A549 (cell line): ENCODE measurements at regions not wholly inside any gene's neighbourhood (a gene's known extent, or its start where the extent isn't known, plus 50 kb on each side); places are given as distances from the start of the nearest gene placed in this dataset.
"Not testable (repeated sequence)": the region's sequence is repeated elsewhere in the genome, so short reads cannot be mapped to it uniquely, and the experiment has no call there.

Experiments used
- ATAC-seq, 2 experiments: fragments of 200-7000 bp in 1 of 2; fragments of >200 bp in 1 of 2; cut with Nextera tagmentation in 1 of 2; cut with Tn5 transposase in 1 of 2; 3 replicates each; pipeline versions ENCODE4 v1.8.0 to v1.9.1; 2018 to 2020; ENCODE audit warnings: mild to moderate bottlenecking in 1 of 2, moderate library complexity in 1 of 2
- CTCF ChIA-PET: fragments of 300-600 bp; sonication (Branson Sonifier 250); formaldehyde crosslinking; extraction: SDS; loops from one replicate; lab custom pipeline; 2021; ENCODE audit warnings: antibody characterized with exemption, inconsistent platforms; lab: Yijun Ruan, JAX
- POLR2A ChIA-PET: fragments of 350-600 bp; formaldehyde crosslinking; extraction: SDS; loops from one replicate; lab custom pipeline; 2021; ENCODE audit warnings: antibody characterized with exemption, inconsistent platforms; lab: Yijun Ruan, JAX
- DNase-seq, 2 experiments: peaks; one replicate each; pipeline versions ENCODE4 v3.0.0 to v3.0.0-alpha.2; 2011 to 2016; ENCODE audit warnings: low read depth in 1 of 2, low spot score in 1 of 2
- FAIRE-seq: peaks from 2 replicates; lab custom pipeline; 2011; peaks lifted over from hg19 to GRCh38; lab: Jason Lieb, UNC
- H3K27ac ChIP-seq, 2 experiments: fragments of >200 bp; sonication (Bioruptor Twin); formaldehyde crosslinking; 3 replicates each; pipeline ENCODE4 v1.5.1; 2016 to 2017
- H3K4me1 ChIP-seq: fragments of >200 bp; sonication (Bioruptor Twin); formaldehyde crosslinking; 3 replicates; pipeline ENCODE4 v1.6.1; 2016
- H3K4me2 ChIP-seq: fragments of >200 bp; sonication (Bioruptor Twin); formaldehyde crosslinking; 3 replicates; pipeline ENCODE4 v1.6.1; 2016
- H3K4me3 ChIP-seq: fragments of >200 bp; sonication (Bioruptor Twin); formaldehyde crosslinking; 3 replicates; pipeline ENCODE4 v1.5.1; 2016
- H3K9me3 ChIP-seq: fragments of >200 bp; sonication (Bioruptor Twin); formaldehyde crosslinking; 3 replicates; pipeline ENCODE4 v1.6.1; 2016
- CBX2 ChIP-seq: fragments of 200-600 bp; sonication (generic); IDR thresholded peaks from 2 replicates; pipeline ENCODE4 v1.6.1; 2016; ENCODE audit warnings: low read depth, mild to moderate bottlenecking, borderline replicate concordance
- CBX8 ChIP-seq: fragments of 200-600 bp; sonication (generic); IDR thresholded peaks from 2 replicates; pipeline ENCODE4 v1.6.1; 2016
- CHD4 ChIP-seq: fragments of 200-600 bp; sonication (generic); IDR thresholded peaks from 2 replicates; pipeline ENCODE4 v1.6.1; 2016; ENCODE audit warnings: antibody characterized with exemption, mild to moderate bottlenecking, borderline replicate concordance
- EHF ChIP-seq: fragments of 250-450 bp; sonication (Bioruptor Pico); IDR thresholded peaks from 2 replicates; pipeline ENCODE4 v1.5.0; 2020; ENCODE audit warnings: mild to moderate bottlenecking
- EHMT2 ChIP-seq: fragments of 200-600 bp; sonication (generic); IDR thresholded peaks from 2 replicates; pipeline ENCODE4 v1.6.1; 2016; ENCODE audit warnings: antibody characterized with exemption, low read depth, mild to moderate bottlenecking, moderate library complexity
- FOSL2 ChIP-seq, 2 experiments: fragments of 450-650 bp in 1 of 2; fragments of >200 bp in 1 of 2; sonication (Bioruptor Twin) in 1 of 2; formaldehyde crosslinking; IDR thresholded peaks; 2 replicates each; pipeline versions ENCODE4 v1.5.0 to v1.6.1; 2016 to 2020; ENCODE audit warnings: mild to moderate bottlenecking in 1 of 2, moderate library complexity in 1 of 2
- HDAC2 ChIP-seq: fragments of 200-600 bp; sonication (generic); IDR thresholded peaks from 2 replicates; pipeline ENCODE4 v1.6.1; 2016
- HOXB13 ChIP-seq: fragments of 250-450 bp; sonication (Bioruptor Pico); IDR thresholded peaks from 2 replicates; pipeline ENCODE4 v1.5.0; 2020; ENCODE audit warnings: low read depth, mild to moderate bottlenecking, moderate library complexity
- KDM5A ChIP-seq: fragments of 200-600 bp; sonication (generic); IDR thresholded peaks from 2 replicates; pipeline ENCODE4 v1.6.1; 2016; ENCODE audit warnings: antibody characterized with exemption, mild to moderate bottlenecking
- MAFK ChIP-seq: fragments of 450-650 bp; IDR thresholded peaks from 2 replicates; pipeline ENCODE4 v1.6.1; 2014; ENCODE audit not compliant: partially characterized antibody
- MYC ChIP-seq: IDR thresholded peaks from 2 replicates; pipeline ENCODE4 v1.6.1; 2012; ENCODE audit warnings: mild to moderate bottlenecking, inconsistent platforms, low read length, improper control_type of control experiment, borderline replicate concordance
- PHF8 ChIP-seq: fragments of 200-600 bp; sonication (generic); IDR thresholded peaks from 2 replicates; pipeline ENCODE4 v1.6.1; 2016; ENCODE audit warnings: low read depth, mild to moderate bottlenecking, antibody characterized with exemption, moderate library complexity, borderline replicate concordance
- POLR2AphosphoS2 ChIP-seq: conservative IDR thresholded peaks from 2 replicates; pipeline ENCODE4 v1.6.1; 2012; ENCODE audit warnings: low read length, improper control_type of control experiment, inconsistent platforms
- RCOR1 ChIP-seq: fragments of 150-350 bp; IDR thresholded peaks from 2 replicates; pipeline ENCODE4 v1.6.1; 2014; ENCODE audit warnings: antibody characterized with exemption, low read length, low read depth
- SMC3 ChIP-seq: fragments of >200 bp; sonication (Bioruptor Twin); formaldehyde crosslinking; IDR thresholded peaks from 3 replicates; pipeline ENCODE4 v1.6.1; 2018; ENCODE audit warnings: inconsistent platforms
- ZFP36 ChIP-seq: fragments of 450-650 bp; IDR thresholded peaks from 2 replicates; pipeline ENCODE4 v1.6.1; 2014; ENCODE audit warnings: borderline replicate concordance; ENCODE audit not compliant: partially characterized antibody
- ZSCAN20 ChIP-seq: fragments of 250-450 bp; sonication (Bioruptor Pico); IDR thresholded peaks from 2 replicates; pipeline ENCODE4 v1.8.0; 2022; ENCODE audit warnings: mild to moderate bottlenecking, moderate library complexity
- WGBS: methylation state at CpG from one replicate; pipeline ENCODE4 v1.1.6; 2017; ENCODE audit errors: missing lambda C conversion rate; 5-methylcytosine and 5-hydroxymethylcytosine counted together
- TF ChIP-seq, protein P1 (sequence below): fragments of 150-350 bp; IDR thresholded peaks from 2 replicates; pipeline ENCODE4 v1.6.1; 2014; ENCODE audit warnings: low read depth, mild to moderate bottlenecking, low read length
- TF ChIP-seq, protein P2 (sequence below): fragments of >200 bp; sonication (Bioruptor Twin); formaldehyde crosslinking; IDR thresholded peaks from 2 replicates; pipeline ENCODE4 v1.6.1; 2016

DNA sequence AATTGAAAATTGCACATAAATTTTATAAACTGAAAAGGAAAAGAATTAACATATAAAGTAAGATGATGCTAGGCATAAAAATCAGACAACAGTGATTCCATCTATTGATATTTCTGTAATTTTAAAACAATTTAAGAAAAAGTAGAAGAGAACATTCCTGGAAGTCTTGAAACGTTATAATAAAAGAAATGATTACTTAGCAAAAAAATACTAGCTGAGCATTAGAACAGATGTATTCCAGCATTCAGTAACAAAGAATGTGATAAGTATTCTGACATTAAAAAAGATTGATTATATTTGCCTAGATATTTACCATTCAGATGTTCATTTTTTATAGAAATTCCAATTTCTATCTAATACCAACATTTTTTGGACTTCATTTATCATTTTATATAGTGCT lies 120.1 kb upstream of the PPP1R9A start:
- Histone ChIP-seq H3K4me3 (no peak overlapping the region), H3K4me1 (no peaks in the 10 kb centered on the region)
- TF ChIP-seq MAFK (peak; percentile 77), ZSCAN20 (CRISPR knock-in tag) (no peak)
- TF ChIP-seq, all 56 proteins: peak for 1
- FAIRE-seq (no peak), DNase-seq (no peak), ATAC-seq (no peak)
- Histone ChIP-seq H3K4me2 (no peak overlapping the region), H3K27ac (no peak overlapping the region), H3K9me3 (peaks cover 5% of the 10 kb centered on the region; the same call in 2 of the 3 replicates)
- WGBS: 5% methylated on average over 1 of the region's 1 CpG
- ChIA-PET POLR2A (no interaction called here), CTCF (no interaction called here)

DNA sequence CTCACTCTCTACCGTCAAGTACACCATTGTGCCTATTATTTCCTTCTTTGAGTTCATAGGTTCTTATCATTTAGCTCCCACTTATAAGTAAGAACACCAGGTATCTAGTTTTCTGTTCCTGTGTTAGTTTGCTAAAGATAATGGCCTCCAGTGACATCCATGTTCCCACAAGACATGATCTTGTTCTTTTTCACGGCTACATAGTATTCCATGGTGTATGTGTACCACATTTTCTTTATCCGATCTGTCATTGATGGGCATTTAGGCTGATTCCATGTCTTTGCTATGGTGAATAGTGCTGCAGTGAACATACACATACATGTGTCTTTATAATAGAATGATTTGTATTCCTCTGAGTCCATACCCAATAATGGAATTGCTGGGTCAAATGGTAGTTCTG lies 119.0 kb upstream of the PPP1R9A start:
- H3K4me3 ChIP-seq, H3K27ac ChIP-seq, DNase-seq, H3K9me3 ChIP-seq, ATAC-seq, H3K4me1 ChIP-seq, POLR2A ChIA-PET, H3K4me2 ChIP-seq, FAIRE-seq: not testable (repeated sequence)
- CTCF ChIA-PET: interaction anchor here (0.8 kb wide), 1 partner anchor 125 kb away, joined by 3 read pairs; no protein-coding TSS in a partner anchor
- 63% methylated on average over 3 of the region's 3 CpGs for WGBS

DNA sequence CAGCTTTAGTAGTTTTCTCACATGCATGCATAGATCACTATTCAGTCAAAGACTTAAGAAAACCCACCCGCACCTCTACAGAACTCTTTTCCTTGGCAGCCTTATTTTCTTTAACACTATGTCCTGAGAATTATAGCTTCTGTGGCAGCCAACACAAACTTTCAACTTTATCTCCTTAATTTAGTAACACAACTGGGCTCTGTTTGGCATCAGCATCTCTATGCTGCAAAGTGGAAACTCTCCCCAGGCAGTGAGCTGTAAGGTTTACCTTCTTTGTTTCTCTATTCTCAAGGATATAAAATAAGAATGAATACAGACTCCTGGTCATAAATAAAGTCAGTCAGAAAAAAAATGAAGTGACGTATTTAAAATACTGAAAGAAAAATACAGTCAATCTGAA lies 115.2 kb upstream of the PPP1R9A start:
- no peak overlapping the region for H3K4me2 ChIP-seq
- H3K27ac ChIP-seq: no peak overlapping the region
- ChIA-PET POLR2A (no interaction called here), CTCF (interaction anchor here (1.9 kb wide), 1 partner anchor 11 kb away, joined by 4 read pairs; no protein-coding TSS in a partner anchor)
- DNase-seq: no peak
- no peak for ATAC-seq
- 79% methylated on average over 2 of the region's 2 CpGs for WGBS
- FAIRE-seq: no peak
- H3K9me3 ChIP-seq: peaks cover 3% of the 10 kb centered on the region; the same call in 1 of the 3 replicates
- no peaks in the 10 kb centered on the region for H3K4me1 ChIP-seq
- TF ChIP-seq HOXB13 (CRISPR knock-in tag): no peak
- TF ChIP-seq ZSCAN20 (CRISPR knock-in tag): no peak
- no peak for TF ChIP-seq FOSL2 (IDR thresholded peaks at IDR 0.05)
- no peak for TF ChIP-seq FOSL2 (CRISPR knock-in tag; IDR thresholded peaks at IDR 0.05)
- TF ChIP-seq CBX8: no peak
- TF ChIP-seq CBX2: no peak
- TF ChIP-seq MYC: no peak
- TF ChIP-seq EHMT2: no peak
- TF ChIP-seq RCOR1: no peak
- no peak for TF ChIP-seq PHF8
- TF ChIP-seq, protein P1, sequence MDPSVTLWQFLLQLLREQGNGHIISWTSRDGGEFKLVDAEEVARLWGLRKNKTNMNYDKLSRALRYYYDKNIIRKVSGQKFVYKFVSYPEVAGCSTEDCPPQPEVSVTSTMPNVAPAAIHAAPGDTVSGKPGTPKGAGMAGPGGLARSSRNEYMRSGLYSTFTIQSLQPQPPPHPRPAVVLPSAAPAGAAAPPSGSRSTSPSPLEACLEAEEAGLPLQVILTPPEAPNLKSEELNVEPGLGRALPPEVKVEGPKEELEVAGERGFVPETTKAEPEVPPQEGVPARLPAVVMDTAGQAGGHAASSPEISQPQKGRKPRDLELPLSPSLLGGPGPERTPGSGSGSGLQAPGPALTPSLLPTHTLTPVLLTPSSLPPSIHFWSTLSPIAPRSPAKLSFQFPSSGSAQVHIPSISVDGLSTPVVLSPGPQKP: no peak
- TF ChIP-seq EHF (CRISPR knock-in tag): no peak
- TF ChIP-seq KDM5A: no peak
- TF ChIP-seq CHD4: no peak
- TF ChIP-seq HDAC2: no peak
- TF ChIP-seq SMC3: no peak
- no peak for TF ChIP-seq POLR2AphosphoS2
- TF ChIP-seq ZFP36: no peak
- TF ChIP-seq, protein P2, sequence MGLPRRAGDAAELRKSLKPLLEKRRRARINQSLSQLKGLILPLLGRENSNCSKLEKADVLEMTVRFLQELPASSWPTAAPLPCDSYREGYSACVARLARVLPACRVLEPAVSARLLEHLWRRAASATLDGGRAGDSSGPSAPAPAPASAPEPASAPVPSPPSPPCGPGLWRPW: no peak
- H3K4me3 ChIP-seq: no peak overlapping the region

DNA sequence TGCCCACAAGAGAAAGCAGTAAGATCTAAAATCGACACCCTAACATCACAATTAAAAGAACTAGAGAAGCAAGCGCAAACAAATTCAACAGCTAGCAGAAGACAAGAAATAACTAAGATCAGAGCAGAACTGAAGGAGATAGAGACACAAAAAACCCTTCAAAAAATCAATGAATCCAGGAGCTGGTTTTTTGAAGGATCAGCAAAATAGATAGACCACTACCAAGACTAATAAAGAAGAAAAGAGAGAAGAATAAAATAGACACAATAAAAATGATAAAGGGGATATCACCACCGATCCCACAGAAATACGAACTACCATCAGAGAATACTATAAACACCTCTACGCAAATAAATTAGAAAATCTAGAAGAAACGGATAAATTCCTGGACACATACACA lies 110.0 kb upstream of the PPP1R9A start:
- H3K27ac ChIP-seq, ATAC-seq, DNase-seq, H3K4me3 ChIP-seq, CTCF ChIA-PET, POLR2A ChIA-PET, H3K4me2 ChIP-seq, H3K9me3 ChIP-seq, H3K4me1 ChIP-seq, FAIRE-seq: not testable (repeated sequence)
- peak; percentile 60 for TF ChIP-seq MAFK
- 82% methylated on average over 6 of the region's 6 CpGs for WGBS
